GM18907 (cell line): ENCODE measurements at regions not wholly inside any gene's neighbourhood (a gene's known extent, or its start where the extent isn't known, plus 50 kb on each side); places are given as distances from the start of the nearest gene placed in this dataset.

Source experiments
- ATAC-seq: cut with Tn5 transposase; IDR thresholded peaks from one replicate; pipeline ENCODE4 v1.9.1; 2021; ENCODE audit warnings: mild to moderate bottlenecking, moderate library complexity; ENCODE audit not compliant: unreplicated experiment

GRCh38 chr12:91346827-91347226, 164.2 kb upstream of the DCN start:
- ATAC-seq = no peak

GRCh38 chr12:91344408-91344807, 161.8 kb upstream of the DCN start:
- ATAC-seq = no peak

- no peak for ATAC-seq
Measured at GRCh38 chr12:91343010-91343409, 160.4 kb upstream of the DCN start.

GRCh38 chr12:91339106-91339505, 156.5 kb upstream of the DCN start:
- ATAC-seq = no peak

- ATAC-seq = no peak
Measured at GRCh38 chr12:91335699-91336098, 153.1 kb upstream of the DCN start.

GRCh38 chr12:91333966-91334365, 151.3 kb upstream of the DCN start:
- ATAC-seq = no peak

GRCh38 chr12:91332302-91332701, 149.7 kb upstream of the DCN start:
- ATAC-seq = no peak

GRCh38 chr12:91331371-91331770, 148.8 kb upstream of the DCN start:
- no peak for ATAC-seq

GRCh38 chr12:91328451-91328850, 145.8 kb upstream of the DCN start:
- ATAC-seq = no peak

GRCh38 chr12:91327889-91328288, 145.3 kb upstream of the DCN start:
- no peak for ATAC-seq

- no peak for ATAC-seq
Measured at GRCh38 chr12:91327131-91327530, 144.5 kb upstream of the DCN start.

- ATAC-seq = no peak
Measured at GRCh38 chr12:91326058-91327027, 143.7 kb upstream of the DCN start.

GRCh38 chr12:91320999-91321398, 138.4 kb upstream of the DCN start:
- no peak for ATAC-seq

GRCh38 chr12:91319071-91319760, 136.6 kb upstream of the DCN start:
- ATAC-seq = no peak

- no peak for ATAC-seq
Measured at GRCh38 chr12:91317306-91317705, 134.7 kb upstream of the DCN start.

GRCh38 chr12:91316907-91317269, 134.3 kb upstream of the DCN start:
- no peak for ATAC-seq

- ATAC-seq = no peak
Measured at GRCh38 chr12:91316161-91316906, 133.7 kb upstream of the DCN start.

- no peak for ATAC-seq
Measured at GRCh38 chr12:91311081-91311480, 128.5 kb upstream of the DCN start.

GRCh38 chr12:91309450-91309849, 126.8 kb upstream of the DCN start:
- no peak for ATAC-seq

GRCh38 chr12:91307957-91308670, 125.5 kb upstream of the DCN start:
- ATAC-seq = no peak

- no peak for ATAC-seq
Measured at GRCh38 chr12:91290354-91290753, 107.7 kb upstream of the DCN start.
